Activated naive CD8-positive, alpha-beta T cell treated with anti-CD3 and anti-CD28 coated beads, Interleukin-2, amount 50 U/mL, for 24 hours (primary cell): ENCODE measurements at regions not wholly inside any gene's neighbourhood (a gene's known extent, or its start where the extent isn't known, plus 50 kb on each side); places are given as distances from the start of the nearest gene placed in this dataset.
A peak's percentile ranks its signal among the peaks of the same experiment; 100 is the strongest.
"Not testable (repeated sequence)": the region's sequence is repeated elsewhere in the genome, so short reads cannot be mapped to it uniquely, and the experiment has no call there.

Experiments
- ATAC-seq: fragments of 150-1000 bp; cut with Tn5 transposase; one replicate; pipeline ENCODE4 v1.10.0; 2021
- DNase-seq: peaks from one replicate; pipeline ENCODE4 v3.0.0; 2021
- H3K27ac Mint-ChIP-seq: one replicate; pipeline ENCODE4 v1.8.0; 2021; ENCODE audit warnings: mild to moderate bottlenecking, mixed read lengths
- H3K27me3 Mint-ChIP-seq: one replicate; pipeline ENCODE4 v1.8.0; 2021; ENCODE audit warnings: mixed read lengths
- H3K36me3 Mint-ChIP-seq: one replicate; pipeline ENCODE4 v1.8.0; 2021; ENCODE audit warnings: low read depth, mixed read lengths
- H3K4me1 Mint-ChIP-seq: one replicate; pipeline ENCODE4 v1.8.0; 2021; ENCODE audit warnings: mixed read lengths
- H3K4me3 Mint-ChIP-seq: one replicate; pipeline ENCODE4 v1.8.0; 2021; ENCODE audit warnings: mild to moderate bottlenecking, moderate library complexity, mixed read lengths
- H3K9me3 Mint-ChIP-seq: one replicate; pipeline ENCODE4 v1.8.0; 2021; ENCODE audit warnings: mixed read lengths

GRCh38 chr9:73095425-73095824 lies 56.2 kb upstream of the ANXA1 start:
- peaks cover 3% of the 10 kb centered on the region for H3K4me1 Mint-ChIP-seq
- no peak for ATAC-seq
- no peaks in the 10 kb centered on the region for H3K9me3 Mint-ChIP-seq
- DNase-seq, result no peak
- peaks cover 1% of the 10 kb centered on the region for H3K27me3 Mint-ChIP-seq
- H3K4me3 Mint-ChIP-seq, result no peak overlapping the region
- no peaks in the 10 kb centered on the region for H3K36me3 Mint-ChIP-seq
- no peak overlapping the region for H3K27ac Mint-ChIP-seq

- Mint-ChIP-seq H3K9me3 (no peaks in the 10 kb centered on the region), H3K4me3 (peak overlapping the region; percentile 25), H3K36me3 (no peaks in the 10 kb centered on the region)
Observed at GRCh38 chr9:73093740-73094379, 57.8 kb upstream of the ANXA1 start.

DNA sequence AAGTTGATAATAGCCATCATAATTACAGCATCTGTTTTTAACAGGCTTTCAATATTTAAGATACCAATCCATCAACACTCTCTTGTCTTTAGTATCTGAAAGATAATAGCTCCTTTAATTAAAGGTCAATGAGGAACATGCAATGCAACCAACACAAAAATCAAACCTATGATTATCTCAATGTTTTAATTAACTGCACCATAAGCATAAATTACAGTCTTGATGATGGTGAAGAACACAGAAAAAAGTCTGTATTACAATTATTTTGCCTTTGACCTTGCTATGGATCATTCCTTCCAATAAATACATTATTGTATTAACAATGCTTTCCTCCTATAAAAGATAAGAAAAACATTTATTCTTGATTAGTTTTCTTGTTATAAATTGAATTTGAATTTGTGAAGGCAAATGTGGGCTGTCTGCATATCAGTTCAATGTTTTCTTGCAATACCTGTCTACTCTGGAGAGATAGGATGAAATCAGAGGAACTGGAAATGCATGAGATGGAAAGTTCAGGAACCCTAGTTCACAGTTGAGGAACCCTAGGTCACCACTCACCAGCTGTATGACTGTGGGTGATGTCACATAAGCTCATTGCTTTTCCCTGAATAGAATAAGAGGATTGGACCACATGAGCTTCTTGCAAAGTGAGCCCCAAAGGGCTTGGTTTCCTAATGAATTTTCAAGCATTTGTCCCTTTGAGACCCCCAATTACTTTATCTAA lies 58.5 kb upstream of the ANXA1 start:
- H3K36me3 Mint-ChIP-seq, result no peaks in the 10 kb centered on the region
- H3K4me1 Mint-ChIP-seq, result peaks cover 3% of the 10 kb centered on the region
- peaks cover 1% of the 10 kb centered on the region for H3K27me3 Mint-ChIP-seq
- H3K9me3 Mint-ChIP-seq, result no peaks in the 10 kb centered on the region
- DNase-seq (no peak), ATAC-seq (no peak)
- H3K4me3 Mint-ChIP-seq, result no peak overlapping the region
- H3K27ac Mint-ChIP-seq, result no peak overlapping the region

More at GRCh38 chr9:73093740-73094379, 57.8 kb upstream of the ANXA1 start:
- ATAC-seq (no peak), DNase-seq (no peak)
- Mint-ChIP-seq H3K4me1 (peaks cover 3% of the 10 kb centered on the region), H3K27me3 (peaks cover 1% of the 10 kb centered on the region), H3K27ac (no peak overlapping the region)

GRCh38 chr9:73091909-73092308 lies 59.8 kb upstream of the ANXA1 start:
- no peaks in the 10 kb centered on the region for H3K9me3 Mint-ChIP-seq
- H3K36me3 Mint-ChIP-seq, result no peaks in the 10 kb centered on the region
- no peak for ATAC-seq
- no peak overlapping the region for H3K4me3 Mint-ChIP-seq
- no peaks in the 10 kb centered on the region for H3K27me3 Mint-ChIP-seq
- no peak for DNase-seq
- no peak overlapping the region for H3K27ac Mint-ChIP-seq
- H3K4me1 Mint-ChIP-seq, result peaks cover 3% of the 10 kb centered on the region

DNA sequence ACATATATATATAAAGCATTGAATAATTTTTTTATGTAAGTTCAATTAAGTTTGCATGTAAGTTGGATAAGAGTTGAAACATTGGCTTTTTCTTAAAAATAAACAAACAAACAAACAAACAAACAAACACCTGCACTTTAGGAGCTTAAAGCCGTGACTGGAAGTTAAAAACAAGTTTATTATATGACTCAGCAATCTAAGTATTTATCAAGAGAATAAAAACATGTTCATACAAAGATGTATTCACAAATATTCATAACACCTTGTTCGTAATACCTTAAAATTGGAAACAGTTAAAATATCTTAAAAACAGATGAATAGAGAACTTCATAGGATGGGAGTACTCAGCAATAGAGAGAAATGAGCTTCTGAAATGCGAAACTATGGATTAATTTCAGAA lies 61.5 kb upstream of the ANXA1 start:
- Mint-ChIP-seq H3K27ac (no peak overlapping the region), H3K36me3 (no peaks in the 10 kb centered on the region), H3K4me3 (no peak overlapping the region), H3K27me3 (peaks cover 3% of the 10 kb centered on the region), H3K9me3 (no peaks in the 10 kb centered on the region), H3K4me1 (peaks cover 3% of the 10 kb centered on the region)
- DNase-seq, result no peak
- ATAC-seq, result no peak

GRCh38 chr9:73089304-73089985 lies 62.2 kb upstream of the ANXA1 start:
- Mint-ChIP-seq H3K27me3 (peaks cover 3% of the 10 kb centered on the region), H3K9me3 (no peaks in the 10 kb centered on the region), H3K4me1 (peaks cover 3% of the 10 kb centered on the region), H3K4me3 (no peak overlapping the region), H3K27ac (no peak overlapping the region), H3K36me3 (no peaks in the 10 kb centered on the region)
- no peak for ATAC-seq
- no peak for DNase-seq

DNA sequence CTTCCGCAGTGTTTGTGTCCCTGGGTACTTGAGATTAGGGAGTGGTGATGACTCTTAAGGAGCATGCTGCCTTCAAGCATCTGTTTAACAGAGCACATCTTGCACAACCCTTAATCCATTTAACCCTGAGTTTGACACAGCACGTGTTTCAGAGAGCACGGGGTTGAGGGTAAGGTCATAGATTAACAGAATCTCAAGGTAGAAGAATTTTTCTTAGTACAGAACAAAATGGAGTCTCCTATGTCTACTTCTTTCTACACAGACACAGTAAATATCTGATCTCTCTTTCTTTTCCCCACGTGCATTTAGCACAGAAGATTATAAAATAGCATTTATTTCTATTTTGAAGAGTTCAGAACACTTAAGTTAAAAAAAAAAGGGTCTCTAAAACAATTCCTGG lies 63.8 kb upstream of the ANXA1 start:
- not testable (repeated sequence) for H3K27me3 Mint-ChIP-seq, DNase-seq, H3K27ac Mint-ChIP-seq, H3K4me3 Mint-ChIP-seq, H3K36me3 Mint-ChIP-seq, ATAC-seq, H3K4me1 Mint-ChIP-seq, H3K9me3 Mint-ChIP-seq

DNA sequence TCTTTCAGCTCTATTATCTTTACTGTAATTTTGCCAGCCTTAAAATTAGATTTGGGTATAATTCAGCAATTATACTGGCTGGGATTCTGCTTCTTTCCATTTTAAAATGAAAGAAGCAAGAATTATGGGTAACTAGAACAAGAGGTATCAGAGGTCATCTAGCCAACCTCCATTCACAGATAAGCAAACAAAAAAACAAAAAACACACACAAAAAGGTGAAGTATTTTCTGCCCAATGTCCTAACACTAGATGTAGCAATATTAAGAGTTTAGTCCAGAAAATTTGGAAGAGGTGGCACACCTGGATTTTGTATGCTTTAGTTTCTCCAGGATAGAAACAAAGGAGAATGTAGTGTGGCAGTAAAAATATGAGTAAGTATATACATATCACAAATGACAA lies 68.1 kb upstream of the ANXA1 start:
- Mint-ChIP-seq H3K4me1 (no peaks in the 10 kb centered on the region), H3K4me3 (no peak overlapping the region), H3K36me3 (no peaks in the 10 kb centered on the region), H3K27ac (no peak overlapping the region), H3K9me3 (no peaks in the 10 kb centered on the region), H3K27me3 (peaks cover 5% of the 10 kb centered on the region)
- ATAC-seq (no peak), DNase-seq (no peak)

GRCh38 chr9:73081979-73082657 lies 69.5 kb upstream of the ANXA1 start:
- Mint-ChIP-seq H3K4me3 (no peak overlapping the region), H3K27me3 (peaks cover 5% of the 10 kb centered on the region), H3K9me3 (no peaks in the 10 kb centered on the region), H3K27ac (no peak overlapping the region), H3K36me3 (no peaks in the 10 kb centered on the region), H3K4me1 (no peaks in the 10 kb centered on the region)
- ATAC-seq (no peak), DNase-seq (no peak)

- H3K27me3 Mint-ChIP-seq, result peaks cover 2% of the 10 kb centered on the region
- no peak for ATAC-seq
- no peaks in the 10 kb centered on the region for H3K36me3 Mint-ChIP-seq
- H3K9me3 Mint-ChIP-seq, result no peaks in the 10 kb centered on the region
- H3K27ac Mint-ChIP-seq, result no peak overlapping the region
- no peaks in the 10 kb centered on the region for H3K4me1 Mint-ChIP-seq
- DNase-seq, result no peak
- H3K4me3 Mint-ChIP-seq, result no peak overlapping the region
Observed at GRCh38 chr9:73080110-73080694, 71.5 kb upstream of the ANXA1 start.

DNA sequence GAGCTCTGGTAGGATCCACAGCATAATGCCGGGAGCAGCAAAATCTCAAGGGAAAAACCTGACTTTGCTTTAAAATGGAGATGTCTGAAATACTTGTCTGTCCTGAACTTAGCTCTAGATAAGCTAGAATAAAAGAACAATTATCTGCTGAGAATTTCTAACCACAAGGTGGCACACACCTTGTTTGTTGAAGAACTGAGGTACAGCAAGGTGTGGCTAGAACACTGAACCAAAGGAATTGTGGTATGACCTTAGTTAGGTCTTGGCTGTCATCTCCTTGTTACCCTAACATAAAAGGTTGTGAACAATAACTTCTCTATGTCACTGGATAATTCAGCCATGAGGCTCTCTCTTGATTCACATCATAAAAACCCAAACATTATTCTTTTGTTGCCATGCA lies 72.3 kb upstream of the ANXA1 start:
- peaks cover 1% of the 10 kb centered on the region for H3K27me3 Mint-ChIP-seq
- no peak overlapping the region for H3K27ac Mint-ChIP-seq
- H3K4me1 Mint-ChIP-seq, result no peaks in the 10 kb centered on the region
- H3K36me3 Mint-ChIP-seq, result no peaks in the 10 kb centered on the region
- ATAC-seq, result no peak
- H3K9me3 Mint-ChIP-seq, result no peaks in the 10 kb centered on the region
- no peak overlapping the region for H3K4me3 Mint-ChIP-seq
- no peak for DNase-seq

DNA sequence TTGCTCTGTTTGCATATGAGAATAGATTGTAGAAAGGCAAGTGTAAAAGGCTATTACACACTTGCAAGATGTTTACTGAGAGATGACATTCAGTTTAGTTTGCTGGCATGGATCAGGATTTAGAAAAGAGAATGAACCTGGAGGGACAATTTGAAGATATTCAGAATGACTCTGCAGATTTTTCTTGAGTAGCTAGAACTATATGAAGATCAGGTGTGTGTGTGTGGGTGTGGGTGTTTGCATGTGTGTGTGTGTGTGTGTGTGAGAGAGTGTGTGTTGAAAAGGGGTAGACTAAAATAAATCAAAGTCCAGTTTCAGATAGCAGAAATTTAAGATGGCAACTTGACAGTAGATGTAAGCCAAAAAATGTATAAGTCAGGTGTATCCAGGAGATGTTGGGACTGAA lies 74.0 kb upstream of the ANXA1 start:
- Mint-ChIP-seq H3K4me1 (no peaks in the 10 kb centered on the region), H3K4me3 (no peak overlapping the region), H3K27ac (no peak overlapping the region), H3K36me3 (no peaks in the 10 kb centered on the region), H3K27me3 (no peaks in the 10 kb centered on the region), H3K9me3 (no peaks in the 10 kb centered on the region)
- DNase-seq (no peak), ATAC-seq (no peak)

DNA sequence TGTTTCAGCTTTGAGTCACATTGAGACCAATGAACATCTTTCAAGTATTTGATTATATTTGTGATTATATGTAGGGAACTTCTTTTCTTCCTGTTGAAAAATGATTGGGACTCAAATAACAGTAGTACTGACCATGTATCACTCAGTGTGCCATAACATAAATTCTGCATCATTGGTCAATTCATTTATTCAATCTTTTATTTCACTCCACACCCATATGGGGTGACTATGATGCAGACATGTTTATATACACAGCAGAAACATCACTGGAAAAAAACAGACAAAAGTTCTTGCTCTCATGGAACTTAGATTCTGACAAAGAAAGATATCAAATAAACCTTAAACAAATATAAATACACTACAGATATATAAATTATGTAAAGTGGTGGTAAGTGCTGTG lies 74.7 kb upstream of the ANXA1 start:
- no peak for DNase-seq
- no peaks in the 10 kb centered on the region for H3K27me3 Mint-ChIP-seq
- no peak overlapping the region for H3K27ac Mint-ChIP-seq
- no peaks in the 10 kb centered on the region for H3K9me3 Mint-ChIP-seq
- no peak overlapping the region for H3K4me3 Mint-ChIP-seq
- no peak for ATAC-seq
- no peaks in the 10 kb centered on the region for H3K4me1 Mint-ChIP-seq
- no peaks in the 10 kb centered on the region for H3K36me3 Mint-ChIP-seq

DNA sequence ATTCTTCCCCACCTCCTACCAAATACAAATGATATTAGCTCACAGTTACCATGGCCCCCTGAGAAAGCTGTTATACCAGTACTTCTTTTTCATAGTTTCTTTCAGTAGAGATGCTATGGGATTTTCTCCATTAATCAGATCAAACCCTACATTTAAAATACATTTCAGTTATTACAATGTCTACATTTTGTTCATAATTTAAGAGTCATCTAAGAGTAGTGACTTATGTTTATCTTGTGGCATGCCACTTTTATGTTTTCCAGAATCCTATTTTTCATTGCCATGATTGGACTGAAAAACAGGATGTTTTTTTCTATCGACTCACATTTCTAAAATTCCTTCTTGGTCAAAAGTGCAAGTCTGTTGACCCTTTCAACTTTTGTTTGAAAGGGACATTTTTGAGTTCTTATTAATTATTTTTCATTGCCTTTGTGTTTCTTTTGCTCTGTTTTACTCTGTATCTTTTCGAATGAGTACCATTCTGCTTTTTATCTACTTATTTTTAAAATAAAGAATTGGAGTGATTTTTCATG lies 77.4 kb upstream of the ANXA1 start:
- DNase-seq, result no peak
- ATAC-seq, result no peak
- H3K9me3 Mint-ChIP-seq, result no peaks in the 10 kb centered on the region
- H3K36me3 Mint-ChIP-seq, result no peaks in the 10 kb centered on the region
- peaks cover 6% of the 10 kb centered on the region for H3K27me3 Mint-ChIP-seq
- no peak overlapping the region for H3K4me3 Mint-ChIP-seq
- H3K27ac Mint-ChIP-seq, result no peak overlapping the region
- H3K4me1 Mint-ChIP-seq, result no peaks in the 10 kb centered on the region
